ENCODE measurements at regions not wholly inside any gene's neighbourhood (a gene's known extent, or its start where the extent isn't known, plus 50 kb on each side); places are given as distances from the start of the nearest gene placed in this dataset.

DNA sequence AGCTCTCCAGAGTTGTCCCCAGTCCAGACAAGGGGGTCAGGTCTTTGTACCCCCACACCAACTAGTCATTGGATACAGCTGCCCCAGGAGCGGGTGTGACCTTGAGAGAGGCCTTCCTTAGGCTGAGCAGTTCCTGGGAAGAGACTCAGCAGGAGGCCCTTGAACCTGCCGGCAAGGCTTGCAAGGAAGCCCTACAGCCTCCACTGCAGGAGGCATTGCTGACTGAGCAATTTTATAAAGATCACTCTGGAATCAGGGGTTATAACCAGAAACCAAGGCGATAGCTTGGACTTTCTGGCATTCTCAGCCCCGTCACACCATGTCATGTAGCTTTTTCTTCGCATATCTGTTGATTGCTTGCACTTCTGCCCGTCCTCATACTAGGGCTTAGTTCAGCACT lies 291.3 kb upstream of the CRY1 start:
- TF ChIP-seq POLR2AphosphoS5 (IDR thresholded peaks at IDR 0.05; ENCODE audit: low read depth, low read length) (no peak), FOXP2 (optimal IDR thresholded peaks at IDR 0.05; ENCODE audit: borderline replicate concordance, extremely low read depth, extremely low read length, insufficient read depth) (no peak), TAF1 (IDR thresholded peaks at IDR 0.05; ENCODE audit: borderline replicate concordance, insufficient read depth, low read length) (no peak), SIN3A (IDR thresholded peaks at IDR 0.05; ENCODE audit: borderline replicate concordance, insufficient read depth, low read length) (no peak)
